COLO668 (cell line): ENCODE measurements at regions not wholly inside any gene's neighbourhood (a gene's known extent, or its start where the extent isn't known, plus 50 kb on each side); places are given as distances from the start of the nearest gene placed in this dataset.
"Not testable (repeated sequence)": the region's sequence is repeated elsewhere in the genome, so short reads cannot be mapped to it uniquely, and the experiment has no call there.

Experiments used
- DNase-seq: peaks from one replicate; lab custom pipeline; 2025; ENCODE audit not compliant: unreplicated experiment; lab: John Stamatoyannopoulos, UW

DNA sequence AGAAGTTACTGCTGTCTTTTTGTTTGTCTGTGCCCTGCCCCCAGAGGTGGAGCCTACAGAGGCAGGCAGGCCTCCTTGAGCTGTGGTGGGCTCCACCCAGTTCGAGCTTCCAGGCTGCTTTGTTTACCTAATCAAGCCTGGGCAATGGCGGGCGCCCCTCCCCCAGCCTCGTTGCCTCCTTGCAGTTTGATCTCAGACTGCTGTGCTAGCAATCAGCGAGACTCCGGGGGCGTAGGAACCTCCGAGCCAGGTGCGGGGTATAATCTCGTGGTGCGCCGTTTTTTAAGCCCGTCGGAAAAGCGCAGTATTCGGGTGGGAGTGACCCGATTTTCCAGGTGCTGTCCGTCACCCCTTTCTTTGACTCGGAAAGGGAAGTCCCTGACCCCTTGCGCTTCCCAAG lies 335.6 kb downstream of the ADGRL2 start:
- not testable (repeated sequence) for DNase-seq

DNA sequence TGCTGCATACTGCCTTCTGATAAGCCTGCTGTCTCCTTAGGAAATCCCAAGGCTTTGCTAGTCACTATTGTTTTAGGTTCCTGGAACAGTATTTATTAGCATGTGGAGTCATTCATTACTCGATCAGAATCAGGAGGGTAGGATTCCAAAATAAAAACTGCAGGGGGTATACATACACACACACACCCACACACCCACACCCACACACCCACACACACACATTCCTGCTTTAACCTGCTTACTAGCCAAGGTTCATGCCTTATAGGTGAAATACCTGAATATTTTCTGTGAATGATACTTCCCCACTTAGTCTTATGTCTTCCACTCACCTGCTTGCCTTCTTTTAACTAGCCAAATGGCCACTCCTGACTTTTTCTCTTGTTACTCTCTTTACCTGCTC lies 325.1 kb downstream of the ADGRL2 start:
- no peak for DNase-seq

DNA sequence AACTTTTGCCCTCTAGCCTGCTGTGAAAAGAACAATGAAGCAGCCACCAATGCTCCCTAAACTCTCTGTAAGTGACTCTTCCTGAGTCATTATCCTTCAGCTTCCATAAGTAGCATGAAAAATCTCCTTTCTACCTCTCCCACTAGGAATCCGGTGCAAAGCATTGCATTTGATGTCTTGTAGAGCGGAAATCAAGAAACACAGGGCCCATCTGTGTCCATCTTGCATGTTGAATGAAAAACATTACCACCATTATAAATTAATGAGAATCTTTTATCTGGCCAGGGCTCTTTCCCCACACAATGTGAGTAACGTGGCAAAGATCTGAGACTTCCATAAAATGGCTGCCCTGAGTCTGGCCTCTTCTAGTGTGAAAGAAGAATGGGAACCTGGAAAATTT lies 324.4 kb downstream of the ADGRL2 start:
- no peak for DNase-seq

DNA sequence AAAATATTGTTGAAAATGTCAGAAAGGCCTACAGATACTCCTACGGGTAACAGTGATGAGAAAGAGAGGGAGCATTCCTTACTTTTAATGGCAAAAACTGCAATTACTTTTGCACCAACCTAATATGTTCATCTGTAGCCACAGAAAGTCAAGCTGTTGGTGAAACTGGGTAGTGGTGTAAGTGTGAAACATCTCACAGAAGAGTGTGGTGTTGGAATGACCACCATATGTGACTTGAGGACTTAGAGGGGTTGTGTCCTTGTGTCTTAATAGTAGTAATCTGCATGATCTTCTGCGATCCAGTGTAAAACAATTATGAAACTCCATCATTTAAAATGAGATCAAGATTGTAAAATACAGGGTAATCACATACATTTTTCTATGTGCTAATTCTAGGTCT lies 320.7 kb downstream of the ADGRL2 start:
- DNase-seq = no peak

DNA sequence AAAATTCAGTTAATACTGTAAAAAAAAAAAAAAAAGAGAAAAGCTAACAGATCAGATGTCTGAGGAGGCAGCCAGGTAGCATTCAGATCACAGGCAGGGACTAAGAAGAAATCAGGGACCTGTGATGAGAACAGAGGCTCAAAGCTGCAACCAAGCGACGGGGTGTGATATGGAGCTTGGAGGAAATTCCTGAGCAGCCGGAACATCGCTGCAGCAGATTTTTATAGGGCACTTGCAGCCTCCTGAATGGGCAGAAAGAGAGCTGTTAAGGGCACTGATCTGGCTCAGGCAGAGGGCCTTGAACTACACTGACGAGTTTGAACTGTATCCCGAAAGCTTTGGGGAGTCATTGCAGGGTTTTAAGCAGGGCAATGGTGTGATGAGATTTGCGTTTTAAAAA lies 315.4 kb downstream of the ADGRL2 start:
- DNase-seq = no peak

DNA sequence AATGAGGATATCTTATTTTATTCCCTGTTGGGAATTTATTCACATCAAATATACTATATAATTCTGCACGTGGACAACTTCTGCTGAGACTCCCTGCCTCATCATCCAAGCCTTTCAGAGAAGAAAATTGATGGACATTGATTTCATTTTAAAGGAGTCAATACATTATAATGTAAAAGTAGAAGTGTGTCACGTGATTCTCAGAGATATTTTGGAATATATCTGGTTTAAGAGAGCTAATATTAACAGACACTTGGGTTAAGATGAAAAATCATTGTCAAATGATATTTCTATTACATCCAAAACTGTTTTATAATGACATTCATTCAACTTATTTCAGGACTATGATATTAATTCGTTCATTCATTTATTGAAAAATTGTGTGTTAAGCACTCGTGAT lies 314.2 kb downstream of the ADGRL2 start:
- no peak for DNase-seq

DNA sequence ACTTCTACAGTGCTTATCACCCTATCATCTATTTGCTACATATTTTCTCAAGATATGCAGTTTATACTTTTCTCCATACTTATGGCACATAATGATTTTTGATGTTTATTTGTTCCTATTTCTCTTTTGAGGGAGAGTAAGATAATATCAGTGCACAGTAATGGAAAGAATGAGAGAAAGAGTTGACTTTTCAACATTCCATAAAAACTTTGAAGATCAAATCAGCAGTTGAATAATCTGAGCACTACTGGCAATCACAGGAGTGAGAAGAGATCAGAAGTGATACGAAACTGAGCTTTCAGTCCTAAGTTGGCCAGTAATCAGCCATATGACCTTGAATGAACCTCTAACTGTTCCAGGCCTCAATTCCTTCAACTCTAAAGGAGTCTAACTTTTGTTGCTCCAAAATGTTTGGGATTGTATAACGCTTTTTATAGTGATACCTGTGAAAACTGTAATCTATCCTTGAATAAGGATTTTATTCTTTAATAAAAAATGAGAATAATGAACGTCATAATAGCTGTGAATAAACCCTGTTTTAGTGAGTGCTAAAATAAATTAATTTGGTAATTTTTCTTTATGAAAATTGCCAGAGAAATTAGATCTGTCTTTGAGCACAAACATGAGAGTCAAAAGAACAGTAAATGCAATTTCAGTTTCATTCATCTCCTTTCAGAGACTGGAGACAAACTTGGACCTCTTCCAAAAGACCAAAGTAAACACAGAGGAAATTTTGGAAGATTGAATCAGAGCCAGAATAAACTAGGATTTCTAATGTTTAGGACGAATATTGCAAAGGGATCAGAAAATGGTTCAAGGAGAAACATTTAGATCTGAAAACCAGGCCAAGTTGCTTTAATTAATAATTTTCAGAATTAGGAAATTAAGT lies 309.9 kb downstream of the ADGRL2 start:
- no peak for DNase-seq

DNA sequence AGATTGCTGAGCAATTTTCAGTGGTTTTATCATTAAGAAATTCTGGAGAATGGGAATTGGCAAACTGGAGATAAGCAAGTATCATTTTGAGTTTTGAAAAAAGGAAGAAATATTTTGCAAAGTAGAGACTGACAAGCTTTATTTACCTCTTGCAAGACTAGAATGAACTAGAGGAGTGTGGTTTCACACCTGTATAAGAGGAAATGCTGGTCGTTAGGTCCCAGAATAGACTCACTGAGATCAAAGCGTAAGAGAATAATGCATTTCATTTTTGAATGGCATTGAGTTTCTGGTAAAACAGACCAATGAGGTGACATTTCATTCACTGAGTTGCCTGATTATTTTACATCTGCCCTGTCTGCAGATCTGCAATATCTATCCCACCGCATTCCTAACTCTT lies 308.1 kb downstream of the ADGRL2 start:
- DNase-seq = no peak

DNA sequence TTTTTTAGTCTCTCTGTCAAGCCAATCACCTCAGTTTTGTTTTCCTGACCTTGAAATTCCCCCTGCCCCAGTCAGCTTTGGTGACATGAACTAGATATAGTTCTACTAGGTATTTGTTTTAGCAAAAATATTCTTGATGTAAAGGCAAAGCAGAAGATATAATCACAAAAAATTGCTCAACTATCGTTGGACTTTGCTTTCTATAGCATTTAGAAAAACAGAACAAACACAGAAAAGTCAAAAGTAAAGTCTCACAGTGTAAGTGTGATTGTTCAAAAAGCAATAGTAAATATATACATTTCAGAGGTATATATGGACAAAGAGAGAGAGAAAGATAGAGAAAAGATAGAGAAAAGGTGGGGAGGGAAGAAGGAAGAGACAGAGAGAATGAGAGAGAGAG lies 305.9 kb downstream of the ADGRL2 start:
- no peak for DNase-seq

DNA sequence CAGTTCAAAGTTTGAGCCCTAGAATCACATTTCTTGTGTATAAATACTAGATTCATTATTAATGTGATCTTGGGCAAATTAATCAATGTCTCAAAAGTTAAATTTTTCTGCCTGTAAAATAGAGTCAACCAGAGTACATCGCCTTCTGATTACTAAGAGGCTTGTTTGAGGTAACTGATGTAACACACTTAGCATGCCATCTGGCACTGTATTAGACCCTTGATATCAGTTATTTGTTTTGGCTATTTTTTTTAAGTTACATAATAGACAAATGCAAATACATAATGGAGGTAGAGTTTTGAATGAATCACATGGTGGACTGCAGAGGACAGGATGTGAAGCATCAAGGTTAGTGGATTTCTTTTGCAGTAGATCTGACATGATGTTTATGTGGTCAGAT lies 298.4 kb downstream of the ADGRL2 start:
- no peak for DNase-seq

DNA sequence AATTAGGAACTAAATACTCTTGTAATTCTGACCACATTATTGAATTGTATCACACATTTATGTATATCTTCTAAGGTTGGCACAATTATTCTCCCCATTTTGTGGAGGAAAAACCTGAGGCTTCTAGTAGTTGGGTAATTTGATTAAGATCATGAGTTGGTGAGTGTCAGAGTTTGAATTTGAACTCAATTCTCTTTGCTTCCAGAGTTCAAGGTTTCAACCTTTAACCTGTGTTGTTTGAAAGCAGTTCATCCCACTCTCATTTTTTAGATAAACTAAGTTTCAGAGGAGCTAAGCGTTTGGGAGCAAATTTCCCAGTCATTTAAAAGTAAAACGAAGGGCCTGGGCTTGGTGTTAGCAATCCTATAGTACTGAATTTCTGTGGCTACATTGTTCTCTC lies 293.4 kb downstream of the ADGRL2 start:
- no peak for DNase-seq

DNA sequence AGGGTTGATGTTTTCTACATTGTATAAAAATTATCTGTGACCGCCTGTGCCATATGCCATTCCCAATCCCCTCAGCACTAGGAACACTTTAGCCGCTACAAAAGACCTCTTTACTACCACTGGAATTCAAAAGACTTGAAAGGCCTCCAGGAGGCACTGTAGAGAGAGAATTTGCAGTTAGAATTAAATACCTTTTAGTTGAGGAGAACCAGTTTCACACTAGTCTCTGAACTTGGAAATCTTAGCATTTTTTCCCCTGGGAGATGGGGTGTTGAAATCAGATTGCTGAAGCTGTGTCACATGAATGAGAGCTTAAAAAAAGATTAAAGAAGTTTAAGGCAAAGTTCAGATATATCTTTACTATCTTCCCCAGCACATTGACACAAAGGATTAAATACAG lies 291.0 kb downstream of the ADGRL2 start:
- no peak for DNase-seq

DNA sequence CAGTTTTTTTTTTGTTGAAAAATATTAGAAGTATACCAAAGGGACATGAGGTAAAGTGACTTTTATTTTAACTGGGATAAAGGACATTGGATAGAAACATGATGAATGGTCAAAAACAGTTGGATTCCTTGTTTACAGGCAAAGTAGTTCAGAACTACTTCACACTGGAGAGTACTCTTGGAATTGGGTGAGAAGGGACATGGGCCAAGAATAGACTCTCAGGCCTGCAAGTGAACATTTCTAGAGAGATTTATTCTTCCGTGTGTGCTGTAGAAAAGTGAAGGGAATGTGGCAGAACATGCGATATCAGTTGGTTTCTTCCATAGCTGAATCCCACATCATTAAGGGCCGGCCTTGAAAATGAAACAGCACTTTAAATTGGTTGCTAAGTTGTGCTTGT lies 290.5 kb downstream of the ADGRL2 start:
- no peak for DNase-seq

DNA sequence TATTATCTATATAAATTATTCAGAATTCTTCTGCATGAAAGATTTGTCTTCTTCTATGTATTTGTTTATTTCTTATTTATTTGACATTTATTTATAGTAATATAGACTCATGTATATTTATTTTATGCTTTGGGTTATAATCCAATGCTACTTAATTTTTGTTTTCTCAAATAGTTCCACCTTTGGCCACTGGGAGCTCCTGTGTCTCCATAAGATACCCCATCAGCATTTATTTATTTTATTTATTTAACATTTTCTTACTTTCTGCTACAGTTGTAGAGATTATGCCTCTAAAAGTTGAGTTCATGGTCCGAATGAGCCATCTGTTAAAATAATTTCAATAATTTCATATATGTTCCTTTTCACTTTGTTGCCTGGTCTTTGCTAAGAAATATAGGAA lies 289.4 kb downstream of the ADGRL2 start:
- DNase-seq = no peak

DNA sequence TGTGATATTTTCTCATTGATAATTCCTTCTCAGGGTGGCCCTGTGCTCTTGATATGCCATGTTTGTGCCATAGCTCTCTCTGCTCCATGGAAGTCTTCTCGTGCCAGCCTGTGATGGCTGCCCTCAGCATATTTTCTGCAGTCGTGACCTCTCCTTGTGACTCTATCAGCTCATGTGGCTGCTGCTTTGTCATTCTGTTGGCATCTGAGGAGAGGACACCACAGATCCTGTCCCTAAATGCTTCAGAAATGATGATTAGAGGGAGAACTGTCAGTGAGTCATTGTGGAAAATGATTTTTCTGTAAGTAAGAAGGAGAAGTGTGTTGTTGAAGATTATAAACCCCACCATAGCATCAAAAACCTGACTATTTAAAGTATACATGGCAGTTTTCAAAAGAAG lies 286.0 kb downstream of the ADGRL2 start:
- no peak for DNase-seq

DNA sequence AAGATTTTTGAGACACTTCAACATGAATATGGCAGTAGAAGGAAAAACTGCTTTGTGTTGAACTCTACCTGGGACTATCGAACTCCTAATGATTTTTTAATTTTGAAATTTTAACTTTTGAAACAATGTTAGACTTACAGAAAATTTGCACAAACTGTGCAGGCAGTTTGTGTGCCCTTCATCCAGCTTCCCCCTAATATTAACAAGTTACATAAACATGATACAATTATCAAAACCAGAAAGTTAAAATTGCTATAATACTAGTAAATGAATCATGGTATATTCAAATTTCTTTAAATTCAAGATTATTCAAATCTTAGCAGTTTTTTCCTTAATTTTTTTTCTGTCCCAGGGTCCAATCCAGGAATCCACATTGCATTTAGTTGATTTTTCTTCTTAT lies 278.9 kb downstream of the ADGRL2 start:
- no peak for DNase-seq

DNA sequence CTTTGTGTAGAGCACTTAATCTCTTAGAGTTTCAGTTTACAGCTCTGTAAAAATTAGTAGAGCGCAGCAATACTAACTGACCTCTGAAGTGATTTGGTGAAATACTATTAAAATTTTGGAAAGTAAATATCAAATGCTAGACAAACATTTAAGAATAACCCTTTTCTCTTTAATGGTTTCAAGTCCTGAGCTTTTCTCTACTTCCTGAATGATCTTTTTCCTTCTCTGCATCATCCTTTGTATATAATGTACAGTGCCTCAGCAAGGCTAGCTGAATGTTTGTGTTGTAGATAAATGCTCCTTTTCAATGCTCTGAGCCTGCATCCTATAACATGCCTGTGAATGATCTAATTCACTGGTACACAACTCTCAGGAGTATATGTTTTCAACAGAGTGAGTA lies 272.9 kb downstream of the ADGRL2 start:
- no peak for DNase-seq

DNA sequence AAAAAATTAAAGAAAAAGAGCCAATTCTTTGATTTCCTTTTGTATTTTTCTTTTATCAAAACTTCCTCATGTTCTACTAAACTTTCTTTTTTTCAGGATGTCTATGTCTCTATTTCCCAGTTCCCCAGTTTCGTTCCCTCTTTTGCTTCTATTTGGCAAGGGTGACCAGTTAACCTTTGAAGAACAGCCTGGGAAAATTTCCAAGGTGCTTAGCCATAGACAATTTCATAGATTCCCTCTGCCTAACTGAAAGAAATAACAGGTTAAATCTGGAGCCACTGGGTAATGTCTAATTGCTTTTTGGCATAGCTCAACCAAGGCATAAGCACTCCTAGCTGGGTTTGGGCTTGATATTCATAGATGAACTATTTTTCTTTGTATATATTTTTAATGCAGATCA lies 272.3 kb downstream of the ADGRL2 start:
- DNase-seq = no peak

DNA sequence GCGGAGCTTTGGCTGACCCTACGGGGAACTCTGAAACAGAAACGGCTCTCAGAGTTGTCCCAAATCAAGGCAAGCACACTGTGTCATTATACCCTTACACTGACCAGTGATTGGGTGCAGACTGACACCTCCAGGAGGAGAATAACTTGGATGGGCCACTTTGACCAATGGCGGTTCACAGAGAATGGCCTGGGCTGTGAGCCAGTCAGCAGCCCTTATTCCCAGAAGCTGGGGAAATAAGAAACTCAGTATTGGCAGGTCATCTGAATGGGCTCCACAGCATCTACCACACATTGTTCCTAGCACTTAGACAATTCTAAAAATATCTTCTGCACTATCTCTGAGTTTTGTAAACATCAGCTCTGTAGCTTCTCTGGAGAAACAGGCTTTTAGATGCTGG lies 265.2 kb downstream of the ADGRL2 start:
- DNase-seq = no peak

DNA sequence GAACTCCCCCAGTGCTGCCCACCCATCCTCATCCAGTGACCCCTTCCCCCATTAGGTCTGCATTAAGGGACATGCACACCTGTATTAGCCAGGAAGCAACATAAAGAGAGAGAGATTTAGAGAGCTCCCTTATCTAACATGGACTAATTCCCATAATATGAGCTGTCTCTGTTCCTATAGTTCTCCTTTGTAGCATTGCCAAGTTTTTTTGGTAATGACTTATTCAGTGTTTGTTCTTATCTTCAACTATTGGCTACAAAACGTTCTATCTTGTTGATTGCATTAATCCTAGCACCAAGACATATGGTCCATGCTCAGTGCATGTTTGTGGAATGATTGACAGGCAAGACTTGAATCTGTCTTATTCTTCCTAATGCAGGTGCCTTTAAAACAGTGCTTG lies 264.0 kb downstream of the ADGRL2 start:
- no peak for DNase-seq

DNA sequence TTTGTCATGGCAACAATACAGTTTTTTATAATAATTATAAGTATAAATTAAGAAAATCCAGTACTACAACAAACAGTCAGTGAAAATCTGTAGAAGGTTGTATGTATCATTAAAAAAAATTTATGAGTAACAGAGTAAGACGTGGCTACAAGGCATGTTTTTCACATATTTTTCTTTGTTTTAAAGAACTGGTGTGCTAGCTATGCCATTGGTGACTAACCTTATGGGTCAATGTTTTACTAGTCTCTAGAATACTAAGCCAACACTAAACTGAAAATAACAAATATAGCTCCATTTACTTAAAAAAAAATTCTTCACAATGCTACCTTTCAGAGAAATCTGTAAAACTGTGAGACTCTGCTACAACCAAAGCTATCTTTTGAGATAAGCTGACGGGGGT lies 261.5 kb downstream of the ADGRL2 start:
- no peak for DNase-seq

DNA sequence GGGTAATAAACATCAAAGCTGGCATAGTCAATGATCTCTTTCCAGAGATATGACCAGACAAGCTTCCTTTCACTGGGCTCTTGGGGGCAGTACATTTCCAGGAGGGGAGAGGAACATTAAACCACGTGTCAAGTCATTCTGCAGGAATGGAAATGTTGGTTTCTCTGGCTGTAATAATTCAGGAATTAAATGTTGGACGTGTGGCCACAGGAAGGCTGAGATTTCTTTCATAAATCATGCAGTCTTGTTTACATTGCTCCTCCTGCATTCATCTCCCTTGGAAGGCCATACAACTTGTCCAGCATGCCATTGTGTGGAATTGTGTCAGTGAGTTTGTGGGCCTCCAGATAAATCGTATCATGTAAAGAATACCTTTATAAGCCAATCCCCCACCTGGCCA lies 259.2 kb downstream of the ADGRL2 start:
- no peak for DNase-seq

DNA sequence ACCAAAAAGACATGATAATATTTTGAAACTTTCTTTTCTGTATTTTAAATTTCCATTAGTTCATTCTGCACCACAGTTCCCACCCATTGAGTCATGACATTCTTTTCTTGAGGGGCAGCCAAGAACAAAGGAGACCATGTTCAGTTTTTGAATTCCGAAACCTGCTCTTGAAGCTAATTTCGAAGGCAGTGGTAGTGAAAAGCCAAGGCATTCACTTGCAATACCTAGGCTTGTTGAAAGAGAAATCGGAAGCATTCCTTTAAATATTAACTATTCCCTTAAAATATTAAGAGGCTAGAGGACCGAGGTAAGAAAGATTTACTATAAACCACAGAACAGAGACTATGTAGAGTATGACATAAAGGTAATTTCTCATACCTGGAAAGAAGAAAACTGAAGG lies 256.3 kb downstream of the ADGRL2 start:
- no peak for DNase-seq
